ENCODE measurements at regions not wholly inside any gene's neighbourhood (a gene's known extent, or its start where the extent isn't known, plus 50 kb on each side); places are given as distances from the start of the nearest gene placed in this dataset.
"Not testable (repeated sequence)": the region's sequence is repeated elsewhere in the genome, so short reads cannot be mapped to it uniquely, and the experiment has no call there.

DNA sequence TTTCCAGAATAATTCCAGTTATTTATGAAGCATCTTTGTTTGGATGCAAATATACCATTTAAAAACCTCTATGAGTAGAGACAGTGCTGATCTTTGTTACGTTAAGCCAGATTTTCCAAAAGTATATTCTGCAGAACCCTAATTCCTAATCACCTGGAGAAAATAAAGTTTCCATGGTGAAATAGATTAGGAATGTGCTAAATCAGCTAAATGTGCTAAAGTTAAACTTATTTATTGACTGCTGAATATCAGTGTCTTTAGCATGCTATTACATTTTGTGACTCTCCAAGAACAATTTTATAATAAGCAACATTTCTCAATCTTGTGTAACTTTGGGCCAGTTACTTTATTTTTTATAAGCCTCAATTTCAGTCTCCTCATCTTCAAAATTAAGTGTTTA, 196.3 kb upstream of the NFIA start:
- no peak for DNase-seq

- no peak for DNase-seq
Observed at GRCh38 chr1:60880202-60880601, 202.2 kb upstream of the NFIA start.

GRCh38 chr1:60878323-60878722, 204.0 kb upstream of the NFIA start:
- DNase-seq = no peak

GRCh38 chr1:60877376-60877775, 205.0 kb upstream of the NFIA start:
- DNase-seq = no peak

DNA sequence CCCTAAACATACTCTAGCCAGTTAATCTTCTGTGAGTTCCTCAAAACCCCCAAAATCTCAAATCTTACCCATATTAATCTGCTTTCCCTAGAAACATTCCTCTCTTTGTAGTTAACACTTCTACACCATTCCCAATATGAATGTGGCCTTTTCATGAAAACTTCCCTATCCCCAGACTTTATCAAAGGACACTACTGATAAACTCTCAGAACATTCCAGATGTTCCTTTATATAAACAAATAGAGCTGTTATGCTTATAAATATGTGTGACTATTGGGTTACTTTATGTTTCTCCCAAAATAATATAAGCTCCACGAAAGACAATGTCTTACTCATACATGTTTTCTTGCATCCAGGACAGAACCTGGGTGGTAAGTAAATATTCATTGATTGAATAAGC, 205.4 kb upstream of the NFIA start:
- DNase-seq = no peak

- DNase-seq = no peak
Observed at GRCh38 chr1:60875138-60875537, 207.2 kb upstream of the NFIA start.

GRCh38 chr1:60874718-60875117, 207.6 kb upstream of the NFIA start:
- peak in 1 of 2 experiments; percentile 25 for DNase-seq

GRCh38 chr1:60873396-60873795, 209.0 kb upstream of the NFIA start:
- not testable (repeated sequence) for DNase-seq

DNA sequence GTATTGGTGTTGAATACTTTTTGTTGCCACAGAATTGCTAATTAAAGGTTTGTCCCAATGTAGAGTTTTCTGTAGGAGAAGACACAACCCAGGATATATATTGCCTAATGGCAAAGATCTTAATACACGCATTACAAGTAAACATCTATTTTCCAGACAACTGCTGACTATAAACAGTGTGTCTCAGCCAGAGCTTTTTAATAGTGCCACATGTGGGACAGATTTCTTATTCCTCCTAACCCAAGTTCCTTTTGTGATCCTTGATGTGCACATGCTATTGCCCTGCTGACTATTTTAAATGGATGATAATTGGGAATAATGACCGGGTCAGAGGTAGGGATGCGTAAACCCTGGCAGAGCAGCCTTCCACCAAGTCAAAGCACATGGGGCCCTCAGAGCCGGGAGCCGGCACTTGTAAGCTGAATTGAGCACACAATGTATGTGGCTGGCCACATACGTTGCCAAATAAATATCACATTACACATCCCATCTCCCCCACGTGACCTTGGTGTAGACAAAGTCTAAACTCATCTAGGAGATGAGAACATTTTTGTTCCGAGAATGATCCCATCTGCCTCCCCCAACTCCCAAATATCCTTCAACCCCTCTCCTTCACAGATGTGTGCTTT, 209.8 kb upstream of the NFIA start:
- peak in 1 of 2 experiments; percentile 41 for DNase-seq

- no peak for DNase-seq
Observed at GRCh38 chr1:60870269-60870865, 212.0 kb upstream of the NFIA start.

- no peak for DNase-seq
Observed at GRCh38 chr1:60868901-60869663, 213.3 kb upstream of the NFIA start.

- peak in 1 of 2 experiments; percentile 55 for DNase-seq
Observed at GRCh38 chr1:60867782-60868181, 214.6 kb upstream of the NFIA start.

DNA sequence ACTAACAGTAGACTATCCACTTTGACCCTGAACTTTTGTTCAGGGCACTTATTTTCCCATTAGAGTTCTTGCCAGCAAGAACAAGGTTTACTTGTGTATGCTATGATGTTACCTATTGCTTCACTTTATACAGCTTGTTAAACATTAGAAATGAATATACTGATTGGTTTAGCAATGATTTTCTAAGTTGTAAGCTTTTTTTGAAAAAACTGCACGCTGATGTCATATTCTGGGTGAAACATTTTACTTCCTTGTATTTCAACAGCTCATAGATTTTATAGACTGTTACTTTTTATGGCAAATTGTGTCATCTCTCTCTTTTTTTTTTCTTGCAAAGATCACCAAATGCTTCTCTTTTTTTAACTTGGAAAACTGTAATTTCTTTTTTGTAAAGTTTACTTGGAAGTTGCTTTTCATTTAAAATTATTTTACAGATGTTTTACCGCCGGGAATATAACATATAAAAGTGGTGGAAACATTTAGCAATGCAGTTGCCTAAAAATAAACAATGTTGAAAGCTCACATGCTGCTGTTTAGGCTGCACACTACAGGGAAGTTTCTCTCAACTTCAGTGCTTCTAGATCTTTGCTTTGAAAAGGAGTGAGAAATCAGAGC, 215.3 kb upstream of the NFIA start:
- DNase-seq = no peak

DNA sequence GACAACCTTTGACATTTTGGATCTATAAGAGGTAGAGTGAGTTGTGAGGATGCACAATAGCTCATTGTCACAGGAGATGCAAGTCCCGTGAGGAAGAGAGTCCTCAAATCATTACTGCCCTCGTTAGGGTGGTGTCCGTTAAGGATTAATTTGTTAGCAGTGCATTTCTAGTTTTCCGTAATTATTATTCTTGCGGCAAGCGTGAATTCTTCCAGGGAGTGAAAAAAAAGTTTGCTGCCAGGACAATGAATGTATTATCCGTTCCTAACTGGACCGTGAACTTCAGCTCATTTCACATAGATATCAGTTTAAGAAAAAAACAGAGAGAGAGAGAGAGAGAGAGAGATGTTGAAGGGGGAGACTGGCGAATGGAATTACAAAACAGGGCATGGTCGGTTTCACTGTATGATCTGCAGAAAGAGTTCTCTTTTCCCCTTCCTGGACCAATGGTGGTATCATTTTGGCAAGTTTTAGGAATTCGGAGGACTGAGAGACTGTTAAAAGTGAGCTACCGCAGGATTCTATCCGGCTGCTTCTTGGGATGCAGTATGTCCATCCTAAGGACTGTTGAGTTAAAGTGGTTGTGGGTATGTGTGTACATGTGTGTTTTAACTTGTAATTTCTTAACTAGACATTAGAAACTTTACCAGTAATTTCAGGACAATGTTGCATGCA, 216.0 kb upstream of the NFIA start:
- DNase-seq = no peak

DNA sequence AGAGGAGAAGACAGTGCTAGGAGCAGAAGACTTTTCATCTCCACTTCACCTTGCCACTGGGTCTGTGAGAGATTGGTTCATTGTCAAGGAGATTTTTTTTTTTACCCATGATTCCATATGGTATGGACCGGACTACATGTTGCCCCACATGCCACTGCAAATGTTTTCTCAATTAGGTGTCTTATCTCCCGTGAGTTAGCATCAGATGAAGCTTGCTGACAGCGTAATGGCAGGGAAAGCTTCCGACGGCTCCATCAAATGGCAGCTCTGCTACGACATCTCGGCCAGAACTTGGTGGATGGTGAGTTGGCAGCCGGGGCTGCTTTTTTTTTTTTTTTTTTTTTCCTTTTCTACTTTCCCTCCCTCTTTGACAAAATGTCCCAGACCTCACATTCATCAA, 217.2 kb upstream of the NFIA start:
- peak; percentile 74 to 81 for DNase-seq

DNA sequence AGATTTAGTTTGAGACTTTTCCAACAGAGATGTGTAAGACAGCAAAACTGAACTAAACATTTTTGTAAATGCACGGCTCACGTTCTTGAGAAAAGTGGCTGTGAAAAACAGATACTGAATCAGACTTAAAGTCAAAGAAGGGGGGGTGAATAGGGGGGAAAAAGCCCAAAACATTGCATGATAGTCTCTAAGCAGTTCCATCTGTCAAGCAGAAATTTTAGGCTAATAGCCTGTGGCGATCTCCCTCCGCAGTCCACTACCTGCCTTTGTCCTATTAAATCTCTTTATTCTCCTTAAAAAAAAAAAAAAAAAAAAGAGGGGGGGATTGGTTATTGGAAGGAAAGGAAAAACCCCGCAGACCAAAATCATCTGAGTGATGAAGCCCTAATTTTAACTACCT, 217.6 kb upstream of the NFIA start:
- DNase-seq = peak in 1 of 2 experiments; percentile 36

DNA sequence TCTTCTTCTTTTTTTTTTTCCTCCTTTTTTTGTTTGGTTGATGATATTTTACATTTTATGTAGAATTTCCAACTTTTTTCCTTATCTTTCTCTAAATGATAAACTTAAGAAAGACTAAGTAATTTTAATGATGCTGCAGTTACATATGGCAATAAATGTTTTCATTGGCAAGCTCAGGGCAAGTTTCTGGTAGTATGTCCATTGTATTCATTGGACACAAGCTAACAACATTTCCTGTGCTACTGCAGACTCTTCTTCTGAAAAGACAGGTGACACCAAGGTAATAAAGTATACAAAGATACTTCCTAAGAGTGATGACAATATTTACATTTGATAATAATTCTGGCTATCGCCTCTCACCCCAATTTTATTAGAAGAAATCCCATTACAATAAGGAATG, 219.2 kb upstream of the NFIA start:
- DNase-seq = no peak

GRCh38 chr1:60861961-60862567, 220.3 kb upstream of the NFIA start:
- no peak for DNase-seq

- no peak for DNase-seq
Observed at GRCh38 chr1:60859111-60859510, 223.2 kb upstream of the NFIA start.

DNA sequence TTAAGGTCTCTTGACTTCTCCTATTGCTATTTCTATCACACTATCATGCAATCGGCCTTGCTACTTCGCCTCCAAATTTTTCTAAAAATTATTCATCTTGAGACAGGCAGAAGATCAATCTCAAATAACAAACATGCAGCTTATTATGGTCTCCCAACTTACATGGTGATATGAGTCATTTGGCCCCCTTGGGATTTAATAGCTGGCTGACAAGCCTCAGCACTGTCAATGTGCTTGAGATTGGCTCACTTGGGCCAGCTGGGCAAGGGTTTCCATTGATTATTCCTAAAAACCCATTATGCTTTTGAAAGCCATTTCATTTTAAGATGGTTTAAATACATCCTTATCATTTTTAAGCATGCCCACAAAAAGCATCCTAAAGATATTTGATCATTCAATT, 224.5 kb upstream of the NFIA start:
- peak; percentile 28 to 88 for DNase-seq

GRCh38 chr1:60850084-60850483, 232.3 kb upstream of the NFIA start:
- no peak for DNase-seq

- DNase-seq = no peak
Observed at GRCh38 chr1:60849401-60849800, 233.0 kb upstream of the NFIA start.
